ENCODE measurements at regions not wholly inside any gene's neighbourhood (a gene's known extent, or its start where the extent isn't known, plus 50 kb on each side); places are given as distances from the start of the nearest gene placed in this dataset.

GRCh38 chr18:73838107-73838506 is 309.5 kb downstream of the FBXO15 start:
- ATAC-seq (ENCODE audit: low FRiP score), result no peak
- no peak for DNase-seq (ENCODE audit: low spot score)
- no peak for TF ChIP-seq CTCF (IDR thresholded peaks at IDR 0.05)

GRCh38 chr18:73835656-73836364 is 311.8 kb downstream of the FBXO15 start:
- DNase-seq (ENCODE audit: low spot score) (no peak), ATAC-seq (ENCODE audit: low FRiP score) (no peak)
- no peak for TF ChIP-seq CTCF (IDR thresholded peaks at IDR 0.05)

- no peak for TF ChIP-seq CTCF (IDR thresholded peaks at IDR 0.05)
- ATAC-seq (ENCODE audit: low FRiP score) (no peak), DNase-seq (ENCODE audit: low spot score) (no peak)
Measured at GRCh38 chr18:73835039-73835438, 312.6 kb downstream of the FBXO15 start.

- no peak for DNase-seq (ENCODE audit: low spot score)
- TF ChIP-seq CTCF (IDR thresholded peaks at IDR 0.05), result no peak
- no peak for ATAC-seq (ENCODE audit: low FRiP score)
Measured at GRCh38 chr18:73831688-73832087, 315.9 kb downstream of the FBXO15 start.

- ATAC-seq (ENCODE audit: low FRiP score) (no peak), DNase-seq (ENCODE audit: low spot score) (no peak)
- no peak for TF ChIP-seq CTCF (IDR thresholded peaks at IDR 0.05)
Measured at GRCh38 chr18:73829146-73829545, 318.5 kb downstream of the FBXO15 start.

- TF ChIP-seq CTCF (IDR thresholded peaks at IDR 0.05), result no peak
- DNase-seq (ENCODE audit: low spot score) (no peak), ATAC-seq (ENCODE audit: low FRiP score) (no peak)
Measured at GRCh38 chr18:73827801-73828200, 319.8 kb downstream of the FBXO15 start.

- ATAC-seq (ENCODE audit: low FRiP score) (no peak), DNase-seq (ENCODE audit: low spot score) (no peak)
- TF ChIP-seq CTCF (IDR thresholded peaks at IDR 0.05), result no peak
Measured at GRCh38 chr18:73826098-73826497, 321.5 kb downstream of the FBXO15 start.

Data from omental fat pad (tissue), 3 donors.